Sigmoid colon (tissue), 6 donors: ENCODE measurements at regions not wholly inside any gene's neighbourhood (a gene's known extent, or its start where the extent isn't known, plus 50 kb on each side); places are given as distances from the start of the nearest gene placed in this dataset.

Experiments
- DNase-seq: peaks from one replicate; pipeline ENCODE4 v3.0.0-alpha.2; 2019
- H3K27ac ChIP-seq, 4 donors: fragments of 200-600 bp; sonication (generic); one replicate each; pipeline ENCODE4 v1.5.1; 2016 to 2019; ENCODE audit warnings: mild to moderate bottlenecking in 1 of 4
- H3K27me3 ChIP-seq, 3 donors: fragments of 200-600 bp; sonication (generic); one replicate each; pipeline ENCODE4 v1.5.1; 2019; ENCODE audit warnings: mild to moderate bottlenecking in 1 of 3
- H3K36me3 ChIP-seq, 4 donors: fragments of 200-600 bp; sonication (generic); one replicate each; pipeline ENCODE4 v1.5.1; 2016 to 2019
- H3K4me1 ChIP-seq, 4 donors: fragments of 200-600 bp; sonication (generic); one replicate each; pipeline ENCODE4 v1.5.1; 2017 to 2019
- H3K4me3 ChIP-seq, 4 donors: fragments of 200-600 bp; sonication (generic); one replicate each; pipeline ENCODE4 v1.5.1; 2017 to 2019; ENCODE audit warnings: mild to moderate bottlenecking in 2 of 4, moderate library complexity in 1 of 4
- H3K9me3 ChIP-seq, 4 donors: fragments of 200-600 bp in 3 of 4; sonication (generic) in 3 of 4; one replicate each; pipeline versions ENCODE4 v1.5.1 to v1.6.1; 2013 to 2019
- CTCF ChIP-seq, 4 experiments: fragments of 450-650 bp in 3 of 4; fragments of 200-600 bp in 1 of 4; IDR thresholded peaks; one replicate each; pipeline ENCODE4 v1.5.1; 2016 to 2019; ENCODE audit warnings: antibody characterized with exemption in 4 of 4, mild to moderate bottlenecking in 3 of 4, moderate library complexity in 2 of 4
- EP300 ChIP-seq, 4 donors: sonication (generic); formaldehyde crosslinking; IDR thresholded peaks; one replicate each; pipeline ENCODE4 v1.6.1; 2017; ENCODE audit warnings: antibody characterized with exemption in 4 of 4
- POLR2A ChIP-seq, 2 donors: fragments of 450-650 bp; IDR thresholded peaks; one replicate each; pipeline ENCODE4 v1.6.1; 2016; ENCODE audit warnings: antibody characterized with exemption in 2 of 2, mild to moderate bottlenecking in 2 of 2, moderate library complexity in 2 of 2
- POLR2AphosphoS5 ChIP-seq, 4 donors: sonication (generic); formaldehyde crosslinking; IDR thresholded peaks; one replicate each; pipeline ENCODE4 v1.6.1; 2017; ENCODE audit warnings: antibody characterized with exemption in 4 of 4
- WGBS, 2 donors: extraction: QIAGEN DNeasy Blood & Tissue Kit; methylation state at CpG; one replicate each; pipeline ENCODE4 v1.1.7; 2013; 5-methylcytosine and 5-hydroxymethylcytosine counted together
- intact Hi-C: fragments of 100-400 bp; cut with DNase I; formaldehyde crosslinking; loops from one replicate; pipeline ENCODE4 v1.15.1; 2023
- donor health status: healthy with polysubstance abuse.
- donor health status: healthy.

- no peak for DNase-seq
- H3K4me3 ChIP-seq: no peak overlapping the region
- 67 to 76% methylated on average over 3 of the region's 3 CpGs for WGBS, 2 donors
- H3K4me1 ChIP-seq: no peaks in the 10 kb centered on the region
- H3K36me3 ChIP-seq: no peaks in the 10 kb centered on the region
- H3K27ac ChIP-seq: no peak overlapping the region
- H3K9me3 ChIP-seq: no peaks in the 10 kb centered on the region
- intact Hi-C loops: no loop called here
- no peaks in the 10 kb centered on the region for H3K27me3 ChIP-seq
- TF ChIP-seq POLR2A (IDR thresholded peaks at IDR 0.05): no peak
- TF ChIP-seq POLR2AphosphoS5 (IDR thresholded peaks at IDR 0.05): no peak
- TF ChIP-seq EP300 (IDR thresholded peaks at IDR 0.05): no peak
- no peak for TF ChIP-seq CTCF (IDR thresholded peaks at IDR 0.05)
These were observed 176.8 kb downstream of the ARL4C start for GRCh38 chr2:234320066-234320465.

GRCh38 chr2:234318361-234318760, 178.5 kb downstream of the ARL4C start:
- intact Hi-C loops: no loop called here
- no peak for DNase-seq
- Histone ChIP-seq H3K9me3 (no peaks in the 10 kb centered on the region), H3K4me1 (no peaks in the 10 kb centered on the region), H3K27ac (no peak overlapping the region), H3K36me3 (no peaks in the 10 kb centered on the region), H3K27me3 (no peaks in the 10 kb centered on the region), H3K4me3 (no peak overlapping the region)
- no peak for TF ChIP-seq POLR2A (IDR thresholded peaks at IDR 0.05)
- TF ChIP-seq POLR2AphosphoS5 (IDR thresholded peaks at IDR 0.05): no peak
- TF ChIP-seq CTCF (IDR thresholded peaks at IDR 0.05): no peak
- TF ChIP-seq EP300 (IDR thresholded peaks at IDR 0.05): no peak
- 68 to 71% methylated on average over 3 of the region's 3 CpGs for WGBS, 2 donors

- Histone ChIP-seq H3K4me1 (no peaks in the 10 kb centered on the region), H3K36me3 (no peaks in the 10 kb centered on the region), H3K27ac (no peak overlapping the region), H3K9me3 (no peaks in the 10 kb centered on the region), H3K4me3 (no peak overlapping the region), H3K27me3 (no peaks in the 10 kb centered on the region)
- TF ChIP-seq CTCF (IDR thresholded peaks at IDR 0.05) (no peak), POLR2A (IDR thresholded peaks at IDR 0.05) (no peak), POLR2AphosphoS5 (IDR thresholded peaks at IDR 0.05) (no peak), EP300 (IDR thresholded peaks at IDR 0.05) (no peak)
- intact Hi-C loops: no loop called here
- WGBS, 2 donors: 92 to 94% methylated on average over 4 of the region's 4 CpGs
- no peak for DNase-seq
These were observed 183.3 kb downstream of the ARL4C start for GRCh38 chr2:234313558-234313957.

GRCh38 chr2:234310166-234310565, 186.7 kb downstream of the ARL4C start:
- no peaks in the 10 kb centered on the region for H3K27me3 ChIP-seq
- TF ChIP-seq POLR2AphosphoS5 (IDR thresholded peaks at IDR 0.05) (no peak), EP300 (IDR thresholded peaks at IDR 0.05) (no peak), CTCF (IDR thresholded peaks at IDR 0.05) (no peak), POLR2A (IDR thresholded peaks at IDR 0.05) (no peak)
- WGBS, 2 donors: 92 to 93% methylated on average over 5 of the region's 5 CpGs

GRCh38 chr2:234309431-234309830, 187.4 kb downstream of the ARL4C start:
- WGBS, 2 donors: 92 to 96% methylated on average over 5 of the region's 5 CpGs
- H3K36me3 ChIP-seq: no peaks in the 10 kb centered on the region
- no peak for DNase-seq
- H3K27ac ChIP-seq: no peak overlapping the region
- no peak for TF ChIP-seq POLR2A (IDR thresholded peaks at IDR 0.05)
- TF ChIP-seq CTCF (IDR thresholded peaks at IDR 0.05): no peak
- TF ChIP-seq EP300 (IDR thresholded peaks at IDR 0.05): no peak
- no peak for TF ChIP-seq POLR2AphosphoS5 (IDR thresholded peaks at IDR 0.05)
- no peak overlapping the region for H3K4me3 ChIP-seq
- no peaks in the 10 kb centered on the region for H3K27me3 ChIP-seq
- H3K9me3 ChIP-seq: no peaks in the 10 kb centered on the region
- H3K4me1 ChIP-seq: no peaks in the 10 kb centered on the region
- intact Hi-C loops: no loop called here

More at GRCh38 chr2:234310166-234310565, 186.7 kb downstream of the ARL4C start:
- Histone ChIP-seq H3K4me3 (no peak overlapping the region), H3K4me1 (no peaks in the 10 kb centered on the region), H3K27ac (no peak overlapping the region), H3K9me3 (no peaks in the 10 kb centered on the region), H3K36me3 (no peaks in the 10 kb centered on the region)
- intact Hi-C loops: no loop called here
- DNase-seq: no peak
